NCI-H128 (cell line): ENCODE measurements at regions not wholly inside any gene's neighbourhood (a gene's known extent, or its start where the extent isn't known, plus 50 kb on each side); places are given as distances from the start of the nearest gene placed in this dataset.

Source experiments
- DNase-seq: peaks from one replicate; lab custom pipeline; 2025; ENCODE audit not compliant: unreplicated experiment; lab: John Stamatoyannopoulos, UW

DNA sequence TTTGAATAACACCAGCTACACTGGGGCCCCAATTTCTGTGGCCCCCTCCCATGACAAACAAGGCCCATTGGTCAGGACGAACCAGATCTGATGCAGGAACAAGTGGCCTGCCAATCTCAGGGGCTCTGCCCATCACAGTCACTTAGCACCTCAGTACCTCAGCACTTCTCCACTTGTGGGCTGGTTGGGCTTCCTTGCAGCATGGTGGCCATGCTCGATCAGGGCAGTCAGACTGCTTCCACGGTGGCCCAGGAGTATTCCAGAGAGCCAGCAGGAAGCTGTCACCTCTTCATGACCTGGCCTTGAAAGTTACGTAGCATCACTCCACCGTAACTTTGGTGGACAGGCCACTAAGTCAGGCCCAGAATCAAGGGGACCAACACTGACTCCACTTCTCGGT lies 206.5 kb downstream of the AUH start:
- no peak for DNase-seq

DNA sequence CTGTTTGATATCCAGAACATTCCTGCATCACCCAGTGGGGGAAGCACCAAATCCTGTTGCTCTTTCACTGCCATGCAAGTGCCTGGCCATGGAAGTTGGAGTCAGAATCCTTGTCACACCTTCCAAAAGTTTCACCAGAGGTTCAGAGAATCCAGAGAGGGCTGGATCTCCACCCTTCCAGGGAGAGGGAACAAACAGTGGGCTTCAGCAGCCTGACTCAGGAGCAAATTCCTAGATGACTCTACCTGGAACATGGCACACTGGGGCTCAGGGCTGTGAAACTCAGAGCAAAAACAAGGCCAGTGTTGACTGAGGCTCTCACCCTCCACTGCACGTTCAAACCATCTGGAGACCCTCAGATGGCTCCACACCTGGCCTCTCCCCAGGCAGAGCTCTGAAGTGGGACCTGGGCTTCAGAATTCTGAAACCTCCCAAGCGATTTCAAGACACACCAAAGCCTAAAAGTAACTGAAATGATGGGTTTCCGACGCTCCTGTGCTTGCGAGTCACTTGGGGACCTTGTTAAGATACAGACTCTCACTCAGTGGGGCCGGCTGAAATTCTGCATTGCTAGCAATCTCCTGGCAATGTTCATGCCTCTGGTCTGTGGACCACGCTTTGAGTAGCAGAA lies 205.9 kb downstream of the AUH start:
- no peak for DNase-seq

DNA sequence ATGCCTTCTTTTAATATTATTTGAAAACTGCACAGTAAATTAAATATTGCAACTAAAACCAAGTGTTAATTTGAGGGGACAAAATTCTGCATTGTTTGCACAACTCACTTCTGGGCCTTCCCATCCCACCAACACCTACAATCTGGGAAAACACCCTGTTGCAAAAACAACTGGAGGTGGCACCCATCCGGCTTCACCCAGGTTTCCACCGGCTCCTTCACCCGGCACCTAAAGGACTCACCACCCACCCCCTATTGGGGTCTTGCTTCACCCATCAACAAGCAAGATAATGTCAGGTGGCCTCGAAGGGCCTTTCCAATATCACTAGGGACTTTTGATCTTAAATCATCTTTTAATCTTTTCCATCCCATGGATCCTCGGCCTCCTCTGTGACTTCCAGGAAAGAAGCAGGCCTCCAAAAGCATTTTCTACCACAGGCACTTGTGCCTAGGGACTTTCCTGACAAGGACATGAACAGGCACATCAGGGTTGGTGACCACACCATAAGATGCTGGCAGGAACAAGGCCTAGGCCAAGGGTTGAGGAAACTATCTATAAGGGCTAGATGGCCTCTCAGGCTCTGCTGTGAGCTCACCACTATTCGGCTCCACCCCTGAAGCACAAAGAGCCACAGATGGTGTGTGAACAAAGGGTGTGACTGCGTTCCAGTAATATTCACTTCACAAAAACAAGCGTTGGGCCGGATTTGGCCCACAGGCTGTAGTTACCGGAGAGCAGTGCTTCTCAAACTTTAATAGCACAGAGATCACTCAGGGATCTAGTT lies 205.1 kb downstream of the AUH start:
- DNase-seq, result no peak

DNA sequence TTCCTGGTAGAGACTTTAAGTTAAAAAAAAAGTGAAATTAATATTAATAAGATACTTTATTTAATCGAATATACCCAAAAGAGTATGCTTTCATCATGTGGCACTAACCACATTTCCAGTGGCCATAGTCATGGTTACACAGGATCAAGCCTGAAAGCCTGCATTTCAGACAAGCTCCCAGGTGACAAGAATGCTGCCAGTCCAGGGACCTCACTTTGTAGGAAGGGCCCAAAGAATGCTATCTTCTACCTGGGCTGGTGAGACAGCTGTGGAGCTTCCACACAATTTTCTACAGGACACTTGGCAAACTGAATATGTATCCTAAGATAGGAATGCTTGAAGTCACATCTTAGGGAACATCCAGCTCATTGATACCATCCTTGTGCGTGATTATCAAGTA lies 203.8 kb downstream of the AUH start:
- no peak for DNase-seq

DNA sequence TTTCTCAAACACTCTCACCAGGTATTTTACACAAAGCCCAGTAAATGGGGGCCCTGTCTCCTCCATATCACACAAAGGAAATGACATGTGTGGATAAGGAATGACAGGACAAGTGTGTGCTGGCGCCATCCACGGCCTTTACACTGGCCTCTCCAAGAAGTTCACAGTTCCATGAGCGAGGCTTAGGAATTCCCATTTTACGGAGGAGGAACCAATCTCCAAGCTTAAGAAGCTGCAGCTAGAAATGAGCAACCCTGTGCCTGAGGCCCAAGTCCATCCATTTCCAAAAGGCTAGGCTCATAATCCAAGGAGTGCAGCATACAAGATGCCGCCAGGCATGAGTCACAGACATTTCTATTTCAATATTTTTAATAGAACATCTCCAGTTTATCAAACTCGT lies 203.4 kb downstream of the AUH start:
- no peak for DNase-seq

DNA sequence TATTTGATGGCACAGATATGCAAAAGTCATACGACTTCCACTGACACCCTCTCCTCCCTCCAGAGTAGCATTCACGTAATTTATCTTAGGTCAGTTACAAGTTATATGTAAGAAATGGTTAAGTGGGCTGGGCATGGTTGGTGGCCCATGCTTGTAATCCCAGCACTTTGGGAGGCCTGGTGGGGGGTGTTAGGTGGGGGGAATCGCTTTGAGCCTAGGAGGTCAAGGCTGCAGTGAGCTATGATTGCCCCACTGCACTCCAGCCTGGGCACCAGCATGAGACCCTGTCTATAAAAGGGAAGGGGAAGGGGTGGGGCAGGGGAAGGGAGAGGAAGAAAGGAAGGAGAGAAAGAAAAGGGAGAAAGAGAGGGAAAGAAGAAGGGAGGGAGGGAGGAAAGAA lies 202.8 kb downstream of the AUH start:
- DNase-seq, result no peak

DNA sequence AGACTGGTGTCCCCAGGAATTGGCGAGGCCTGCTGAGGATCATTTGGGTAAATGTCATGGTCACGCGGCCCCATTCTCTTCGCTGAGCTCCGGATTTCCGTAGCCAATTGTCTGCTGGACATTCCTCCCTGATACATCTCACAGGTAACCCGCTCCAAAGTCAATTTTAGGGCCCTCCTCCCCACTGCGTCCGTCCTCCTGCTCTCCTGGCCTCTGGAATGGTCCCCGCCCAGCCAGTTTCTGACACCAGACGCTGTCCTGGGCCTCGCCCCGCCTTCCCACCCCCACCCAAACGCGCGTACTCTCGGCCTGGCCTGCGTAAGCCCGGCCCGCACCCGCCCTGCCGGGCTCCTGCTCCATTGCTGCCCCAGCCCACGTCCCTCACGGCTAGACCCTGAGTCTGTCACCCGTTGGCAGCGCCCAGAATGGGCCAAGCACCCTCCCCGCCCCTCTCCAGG lies 202.0 kb downstream of the AUH start:
- no peak for DNase-seq

DNA sequence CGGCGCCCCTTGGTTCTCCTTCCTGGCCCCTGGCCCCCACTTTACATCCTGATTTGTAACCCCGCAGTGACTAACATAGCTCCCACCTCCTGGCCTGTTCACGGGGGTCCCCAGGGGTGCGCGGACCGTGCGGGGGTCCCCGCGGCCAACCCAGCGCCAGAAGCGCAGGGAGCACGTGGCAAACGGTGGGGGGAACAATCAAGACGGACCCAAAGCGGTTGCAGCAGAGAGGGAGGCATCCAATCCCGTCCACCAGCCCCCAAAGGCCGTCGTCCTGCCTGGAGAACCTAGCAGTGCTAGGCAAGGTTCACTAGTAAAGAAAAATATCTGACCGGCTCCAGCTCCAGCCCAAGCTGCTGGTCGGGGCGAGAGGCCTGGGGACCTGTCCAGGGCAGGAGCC lies 201.5 kb downstream of the AUH start:
- no peak for DNase-seq

DNA sequence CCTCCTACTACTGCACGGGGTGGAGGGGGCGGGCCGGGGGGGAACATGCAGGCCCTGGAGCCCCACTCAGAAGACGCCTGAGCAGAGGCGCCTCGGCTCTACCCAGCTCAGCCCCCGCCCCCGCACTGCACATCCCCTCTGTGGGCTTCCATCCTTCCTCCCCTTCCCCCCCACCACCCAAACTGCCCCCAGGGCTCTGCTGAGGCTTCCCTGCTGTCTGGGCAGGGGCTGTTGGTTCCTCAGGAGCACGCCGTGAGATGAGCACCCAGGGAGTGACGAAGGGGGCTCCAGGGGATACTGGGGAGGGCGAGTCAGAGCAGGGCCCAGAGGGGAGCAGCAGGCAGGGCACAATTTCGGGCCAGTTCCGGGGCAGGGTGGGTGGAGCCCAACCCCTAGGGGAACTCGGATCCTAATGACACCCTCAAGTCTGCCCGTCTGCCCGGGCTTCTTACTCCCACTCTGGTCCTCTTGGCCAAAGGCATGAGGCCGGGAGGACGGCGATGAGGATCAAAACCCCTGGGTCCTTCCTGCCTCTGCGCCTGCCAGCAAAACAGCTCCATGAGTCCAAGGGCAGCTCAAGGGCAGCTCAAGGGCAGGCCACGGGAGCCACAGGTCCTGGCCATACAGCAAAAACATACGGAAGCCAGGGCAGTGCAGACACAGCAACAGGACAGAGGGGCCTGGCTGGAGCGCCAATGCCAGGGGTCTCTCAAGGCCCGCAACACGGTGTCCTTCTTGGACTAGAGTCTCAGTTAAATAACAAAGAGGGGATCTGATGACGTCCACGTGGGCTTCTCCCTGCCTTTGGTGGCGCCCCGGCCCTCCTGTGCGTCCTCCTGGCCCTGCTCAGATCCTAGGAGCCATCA lies 200.9 kb downstream of the AUH start:
- no peak for DNase-seq

DNA sequence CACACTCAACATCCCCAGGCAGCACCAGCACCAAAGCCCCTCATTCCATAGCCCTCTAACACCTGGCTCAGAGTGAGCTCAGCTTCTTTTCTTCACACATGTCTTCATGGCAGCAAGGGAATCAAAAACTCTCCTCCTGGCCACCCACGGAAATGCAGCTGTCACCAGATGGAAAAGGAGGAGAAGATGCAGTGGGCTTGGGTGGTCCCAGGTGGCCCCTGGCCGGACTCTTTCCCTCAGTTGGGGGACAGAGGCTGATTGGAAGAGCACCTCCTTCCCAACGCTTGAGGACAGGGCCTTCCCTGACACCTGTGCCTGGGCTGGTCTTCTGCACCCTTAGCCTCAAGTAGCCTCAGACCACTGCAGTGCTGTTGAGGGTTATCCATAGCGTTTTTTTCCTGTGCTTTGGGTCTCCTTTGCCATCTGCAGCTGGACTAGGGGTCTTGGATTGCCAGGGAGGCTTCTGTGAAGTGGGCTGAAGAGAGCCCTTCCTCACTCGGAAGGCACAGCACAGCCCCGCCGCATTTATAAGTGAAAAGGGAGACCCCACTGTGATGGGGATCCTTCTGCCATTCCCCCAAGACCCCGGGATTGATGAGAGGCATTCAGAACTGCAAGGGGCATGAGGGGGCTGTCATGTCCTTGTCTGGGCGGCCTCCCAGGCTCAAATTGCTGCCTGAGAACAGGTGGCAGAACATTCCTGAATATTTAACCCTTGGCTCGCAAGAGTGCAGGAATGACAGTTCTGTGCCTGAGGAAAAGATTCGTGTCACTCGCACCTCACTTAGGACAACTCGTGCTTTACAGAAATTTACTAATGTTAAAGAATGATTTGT lies 200.0 kb downstream of the AUH start:
- no peak for DNase-seq

DNA sequence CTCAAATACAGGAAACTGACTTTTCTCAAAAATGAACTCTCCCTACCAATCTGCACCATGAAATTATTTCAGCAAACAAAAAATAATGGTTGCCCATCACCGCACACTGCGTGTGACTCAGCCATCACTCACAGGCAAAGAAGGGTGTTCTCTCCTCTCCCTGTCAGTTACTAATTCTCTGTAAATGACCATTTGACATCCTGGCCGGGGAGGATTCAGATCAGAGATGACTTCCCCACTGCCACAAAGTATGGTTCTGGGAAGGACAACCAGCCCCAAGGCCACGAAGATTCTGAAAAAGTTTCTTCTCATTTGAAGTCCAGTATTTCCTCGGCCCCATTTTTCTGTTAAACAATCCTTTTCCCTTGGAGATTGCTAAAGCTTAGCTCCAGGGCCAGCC lies 199.4 kb downstream of the AUH start:
- no peak for DNase-seq

DNA sequence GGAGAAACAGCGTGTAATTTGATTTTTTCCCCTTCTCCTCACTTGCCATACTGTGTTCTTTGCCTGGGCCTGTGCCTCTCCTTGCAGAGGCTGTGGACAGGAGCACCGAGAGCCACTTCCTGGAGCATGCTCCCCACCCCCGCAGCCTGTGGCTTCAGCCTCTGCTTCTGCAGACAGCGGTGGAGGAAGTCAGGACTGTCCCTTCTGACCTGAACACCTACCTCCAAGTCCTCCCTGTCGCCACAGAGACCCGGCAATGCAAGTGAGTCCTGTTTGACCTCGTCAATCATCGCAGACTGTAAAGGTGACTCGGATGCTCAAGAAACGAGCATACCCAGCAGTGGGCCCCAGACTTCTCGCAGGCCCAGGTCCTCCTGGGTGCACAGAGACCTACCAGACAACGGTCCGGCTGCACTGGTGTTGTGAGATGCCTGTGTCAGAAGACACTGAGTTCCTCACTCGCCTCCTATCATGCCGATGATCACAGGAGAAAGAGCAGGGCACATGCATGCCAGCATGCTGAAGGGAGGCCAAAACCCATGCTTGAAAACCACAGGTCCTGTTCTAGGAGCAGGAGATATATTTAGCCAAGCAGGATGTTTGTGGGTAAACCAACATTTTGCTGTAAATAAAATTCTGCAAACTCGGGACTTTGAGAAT lies 198.8 kb downstream of the AUH start:
- no peak for DNase-seq

DNA sequence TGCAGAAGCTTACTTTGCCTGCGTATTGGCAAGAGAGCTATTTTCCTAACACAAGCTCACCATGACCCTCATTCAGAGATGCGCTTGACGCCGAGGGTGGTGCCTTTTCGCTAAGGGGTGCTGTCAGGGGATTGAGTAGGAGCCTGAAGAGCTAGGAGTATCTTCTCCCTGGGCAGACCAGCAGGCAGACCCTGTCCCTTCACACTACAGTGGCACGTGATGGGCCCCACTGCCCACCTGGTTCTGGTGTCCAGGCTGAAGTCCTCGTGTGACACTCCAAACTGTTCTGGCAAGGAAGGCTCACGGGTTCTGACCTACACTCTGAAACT lies 198.3 kb downstream of the AUH start:
- DNase-seq, result no peak

DNA sequence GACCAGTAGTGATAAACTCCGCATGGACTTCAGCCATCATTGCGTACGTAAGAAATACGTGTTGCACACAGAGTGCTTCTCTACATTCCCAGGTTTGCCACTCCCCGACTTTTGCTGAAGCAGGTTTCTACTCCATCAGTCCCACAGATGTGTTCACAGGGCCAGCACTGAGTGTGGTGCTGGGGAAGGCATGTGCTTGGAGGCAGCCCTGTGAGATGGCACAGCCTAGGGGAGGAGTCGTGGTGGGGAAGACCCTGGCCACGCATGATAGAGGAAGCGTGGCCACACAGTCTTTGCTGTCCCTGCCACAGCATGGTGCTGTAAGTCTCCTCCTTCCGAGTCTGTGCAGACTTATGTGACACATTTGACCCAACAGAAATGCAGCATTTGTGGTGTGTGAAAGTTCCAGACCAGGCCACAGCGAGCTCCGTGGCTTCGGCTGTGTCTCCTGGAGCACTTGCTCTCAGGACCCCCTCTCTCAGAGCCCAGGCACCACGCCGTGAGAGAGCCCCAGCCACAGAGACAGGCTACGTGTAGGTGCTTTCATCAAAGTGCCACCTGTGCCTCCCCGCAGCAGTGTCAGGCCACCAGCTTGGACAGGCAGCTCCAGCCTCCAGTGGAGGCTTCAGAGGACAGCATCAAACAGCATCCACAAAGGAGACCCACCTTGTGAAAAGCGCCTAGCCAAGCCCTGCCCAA lies 197.8 kb downstream of the AUH start:
- no peak for DNase-seq
